Activated naive CD4-positive, alpha-beta T cell treated with anti-CD3 and anti-CD28 coated beads for 36 hours (primary cell): ENCODE measurements at regions not wholly inside any gene's neighbourhood (a gene's known extent, or its start where the extent isn't known, plus 50 kb on each side); places are given as distances from the start of the nearest gene placed in this dataset.
"Not testable (repeated sequence)": the region's sequence is repeated elsewhere in the genome, so short reads cannot be mapped to it uniquely, and the experiment has no call there.

ENCODE experiments used
- CTCF ChIA-PET: fragments of 350-600 bp; sonication (Branson Sonifier 250); formaldehyde crosslinking; loops from one replicate; lab custom pipeline; 2021; ENCODE audit warnings: antibody characterized with exemption; lab: Charles Lee
- DNase-seq: peaks from one replicate; pipeline ENCODE4 v3.0.0-alpha.2; 2020
- H3K27ac Mint-ChIP-seq: one replicate; pipeline ENCODE4 v1.8.0; 2021; ENCODE audit warnings: mild to moderate bottlenecking, mixed read lengths
- H3K27me3 Mint-ChIP-seq: one replicate; pipeline ENCODE4 v1.8.0; 2021; ENCODE audit warnings: low read depth, mixed read lengths
- H3K36me3 Mint-ChIP-seq: one replicate; pipeline ENCODE4 v1.8.0; 2021; ENCODE audit warnings: low read depth, mixed read lengths
- H3K4me1 Mint-ChIP-seq: one replicate; pipeline ENCODE4 v1.8.0; 2021; ENCODE audit warnings: low read depth, mixed read lengths
- H3K4me3 Mint-ChIP-seq: one replicate; pipeline ENCODE4 v1.8.0; 2021; ENCODE audit warnings: mild to moderate bottlenecking, moderate library complexity, mixed read lengths
- H3K9me3 Mint-ChIP-seq: one replicate; pipeline ENCODE4 v1.8.0; 2021; ENCODE audit warnings: mixed read lengths
- intact Hi-C: fragments of 100-400 bp; cut with micrococcal nuclease; formaldehyde crosslinking; loops from one replicate; pipeline ENCODE4 v1.15.1; 2023

DNA sequence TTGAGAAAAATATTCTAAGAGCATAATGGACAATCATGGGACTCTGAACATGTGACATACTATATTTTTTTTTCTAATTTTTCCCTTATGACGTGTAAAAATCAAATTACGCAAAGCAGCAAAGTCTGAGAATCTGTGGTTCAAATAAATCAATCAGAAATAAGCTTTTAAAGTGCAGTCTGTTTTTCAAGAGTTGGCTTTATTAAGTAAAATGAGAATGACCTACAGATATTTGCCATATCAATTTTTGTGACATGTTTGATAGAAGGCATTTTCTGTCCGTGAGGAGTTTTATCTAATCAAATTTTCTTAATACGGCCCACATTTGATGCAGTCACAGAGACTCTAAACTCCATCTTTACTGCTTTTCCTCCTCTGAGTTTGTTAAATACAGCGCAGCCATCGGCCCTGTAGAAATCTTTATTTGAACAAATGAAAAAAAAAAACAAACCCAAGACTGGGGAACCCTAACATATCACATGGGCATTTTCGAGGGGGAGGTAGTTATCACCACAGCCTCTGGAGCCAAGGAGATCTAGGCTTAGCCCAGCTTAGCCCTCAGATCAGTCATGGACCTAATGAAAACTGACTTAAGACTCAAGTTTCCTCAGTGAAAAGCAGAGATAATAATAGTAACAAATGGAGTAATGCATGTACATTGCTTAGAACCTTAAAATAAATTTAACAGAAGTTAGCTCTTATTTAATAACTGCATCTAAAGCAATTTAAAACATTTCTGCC lies 263.6 kb upstream of the C9orf72 start:
- H3K27me3 Mint-ChIP-seq = peaks cover 6% of the 10 kb centered on the region
- no peaks in the 10 kb centered on the region for H3K4me1 Mint-ChIP-seq
- no peak overlapping the region for H3K27ac Mint-ChIP-seq
- DNase-seq = no peak
- no peaks in the 10 kb centered on the region for H3K36me3 Mint-ChIP-seq
- CTCF ChIA-PET = no interaction called here
- intact Hi-C loops = no loop called here
- no peak overlapping the region for H3K4me3 Mint-ChIP-seq
- H3K9me3 Mint-ChIP-seq = no peaks in the 10 kb centered on the region

- no peaks in the 10 kb centered on the region for H3K9me3 Mint-ChIP-seq
- no peak for DNase-seq
- CTCF ChIA-PET = no interaction called here
- H3K4me1 Mint-ChIP-seq = no peaks in the 10 kb centered on the region
- H3K4me3 Mint-ChIP-seq = no peak overlapping the region
- no peak overlapping the region for H3K27ac Mint-ChIP-seq
- H3K36me3 Mint-ChIP-seq = no peaks in the 10 kb centered on the region
- peaks cover 6% of the 10 kb centered on the region for H3K27me3 Mint-ChIP-seq
- intact Hi-C loops = no loop called here
Observed at GRCh38 chr9:27838876-27839275, 265.6 kb upstream of the C9orf72 start.

DNA sequence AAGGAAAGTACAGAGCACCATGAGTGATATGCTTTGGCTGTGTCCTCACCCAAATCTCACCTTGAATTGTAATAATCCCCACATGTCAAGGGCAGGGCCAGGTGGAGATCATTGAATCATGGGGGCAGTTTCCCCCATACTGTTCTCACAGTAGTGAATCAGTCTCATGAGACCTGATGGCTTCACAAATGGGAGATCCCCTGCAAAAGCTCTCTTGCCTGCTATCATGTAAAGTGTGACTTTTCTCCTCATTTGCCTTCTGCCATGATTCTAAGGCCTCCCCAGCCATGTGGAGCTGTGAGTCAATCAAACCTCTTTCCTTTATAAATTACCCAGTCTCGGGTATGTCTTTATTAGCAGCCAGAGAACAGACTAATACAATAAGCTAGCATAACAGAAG lies 266.5 kb upstream of the C9orf72 start:
- H3K4me3 Mint-ChIP-seq, intact Hi-C loops, H3K27ac Mint-ChIP-seq, CTCF ChIA-PET, H3K27me3 Mint-ChIP-seq, DNase-seq, H3K9me3 Mint-ChIP-seq, H3K36me3 Mint-ChIP-seq, H3K4me1 Mint-ChIP-seq: not testable (repeated sequence)

GRCh38 chr9:27844797-27845196 lies 271.5 kb upstream of the C9orf72 start:
- Mint-ChIP-seq H3K27ac (no peak overlapping the region), H3K4me1 (no peaks in the 10 kb centered on the region), H3K4me3 (no peak overlapping the region), H3K27me3 (no peaks in the 10 kb centered on the region), H3K36me3 (no peaks in the 10 kb centered on the region), H3K9me3 (peaks cover 2% of the 10 kb centered on the region)
- no peak for DNase-seq
- CTCF ChIA-PET = interaction anchor here (0.5 kb wide), 1 partner anchor 139 kb away, joined by 4 read pairs; no protein-coding TSS in a partner anchor
- intact Hi-C loops = no loop called here

DNA sequence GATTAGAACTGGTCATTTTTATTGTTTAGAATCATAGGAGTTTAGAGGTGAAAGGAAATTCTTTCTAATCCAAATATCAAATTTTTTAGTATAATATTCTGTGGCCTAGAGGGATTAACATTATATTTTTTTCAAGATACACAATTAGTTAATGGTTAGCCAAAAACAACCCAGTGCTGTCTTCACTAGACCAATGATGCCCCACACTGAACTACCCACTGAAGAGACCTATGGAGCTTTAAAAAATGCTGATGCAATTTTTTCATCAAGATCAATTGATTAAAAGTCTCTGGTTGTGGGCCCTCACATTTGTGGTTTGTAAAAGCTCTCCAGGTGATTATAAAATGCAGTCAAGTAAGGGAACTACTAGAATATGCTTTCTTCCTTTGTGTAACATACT lies 274.1 kb upstream of the C9orf72 start:
- intact Hi-C loops = no loop called here
- H3K4me3 Mint-ChIP-seq = no peak overlapping the region
- DNase-seq = no peak

DNA sequence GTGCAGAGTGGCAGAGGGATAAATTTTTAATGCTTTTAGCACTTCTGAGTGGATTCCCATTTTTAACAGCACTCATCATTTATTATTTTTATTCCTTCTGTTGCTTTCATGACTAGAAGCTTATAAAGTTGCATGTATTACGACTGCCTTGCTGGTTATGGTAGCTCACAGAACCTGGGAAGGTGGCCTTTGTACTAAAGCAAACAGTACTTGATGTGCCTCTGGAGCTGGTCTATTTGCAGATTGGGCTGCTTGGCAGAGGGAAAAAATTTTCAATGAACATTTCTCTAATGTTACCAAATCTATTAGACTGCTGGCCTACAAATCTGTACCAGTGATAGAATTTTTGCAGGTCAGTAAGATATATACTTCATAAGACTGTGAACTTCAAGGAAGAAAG lies 274.5 kb upstream of the C9orf72 start:
- H3K4me3 Mint-ChIP-seq = no peak overlapping the region
- H3K27ac Mint-ChIP-seq = no peak overlapping the region

More for the DNA sequence above, 274.1 kb upstream of the C9orf72 start:
- Mint-ChIP-seq H3K9me3 (peaks cover 2% of the 10 kb centered on the region), H3K27ac (no peak overlapping the region), H3K36me3 (no peaks in the 10 kb centered on the region), H3K4me1 (no peaks in the 10 kb centered on the region), H3K27me3 (no peaks in the 10 kb centered on the region)
- CTCF ChIA-PET = no interaction called here

GRCh38 chr9:27848315-27848714 lies 275.0 kb upstream of the C9orf72 start:
- no peaks in the 10 kb centered on the region for H3K4me1 Mint-ChIP-seq
- no peaks in the 10 kb centered on the region for H3K36me3 Mint-ChIP-seq
- DNase-seq = no peak
- H3K9me3 Mint-ChIP-seq = peaks cover 2% of the 10 kb centered on the region
- CTCF ChIA-PET = no interaction called here
- intact Hi-C loops = no loop called here
- H3K4me3 Mint-ChIP-seq = no peak overlapping the region
- no peaks in the 10 kb centered on the region for H3K27me3 Mint-ChIP-seq
- no peak overlapping the region for H3K27ac Mint-ChIP-seq

More for the DNA sequence above, 274.5 kb upstream of the C9orf72 start:
- Mint-ChIP-seq H3K4me1 (no peaks in the 10 kb centered on the region), H3K27me3 (no peaks in the 10 kb centered on the region), H3K9me3 (peaks cover 2% of the 10 kb centered on the region), H3K36me3 (no peaks in the 10 kb centered on the region)
- CTCF ChIA-PET = no interaction called here
- intact Hi-C loops = no loop called here
- no peak for DNase-seq

- H3K4me1 Mint-ChIP-seq = no peaks in the 10 kb centered on the region
- intact Hi-C loops = no loop called here
- H3K27ac Mint-ChIP-seq = no peak overlapping the region
- CTCF ChIA-PET = no interaction called here
- DNase-seq = no peak
- H3K27me3 Mint-ChIP-seq = no peaks in the 10 kb centered on the region
- H3K9me3 Mint-ChIP-seq = no peaks in the 10 kb centered on the region
- no peak overlapping the region for H3K4me3 Mint-ChIP-seq
- no peaks in the 10 kb centered on the region for H3K36me3 Mint-ChIP-seq
Observed at GRCh38 chr9:27851858-27852257, 278.6 kb upstream of the C9orf72 start.

GRCh38 chr9:27853529-27853928 lies 280.2 kb upstream of the C9orf72 start:
- H3K4me3 Mint-ChIP-seq = no peak overlapping the region
- CTCF ChIA-PET = no interaction called here
- H3K27me3 Mint-ChIP-seq = peaks cover 3% of the 10 kb centered on the region
- H3K27ac Mint-ChIP-seq = no peak overlapping the region
- H3K4me1 Mint-ChIP-seq = no peaks in the 10 kb centered on the region
- H3K9me3 Mint-ChIP-seq = no peaks in the 10 kb centered on the region
- H3K36me3 Mint-ChIP-seq = no peaks in the 10 kb centered on the region
- no peak for DNase-seq
- intact Hi-C loops = no loop called here

- CTCF ChIA-PET = no interaction called here
- Mint-ChIP-seq H3K4me3 (no peak overlapping the region), H3K27ac (no peak overlapping the region), H3K36me3 (no peaks in the 10 kb centered on the region), H3K9me3 (no peaks in the 10 kb centered on the region), H3K4me1 (no peaks in the 10 kb centered on the region), H3K27me3 (peaks cover 7% of the 10 kb centered on the region)
- intact Hi-C loops = no loop called here
- DNase-seq = no peak
Observed at GRCh38 chr9:27856054-27856453, 282.8 kb upstream of the C9orf72 start.

DNA sequence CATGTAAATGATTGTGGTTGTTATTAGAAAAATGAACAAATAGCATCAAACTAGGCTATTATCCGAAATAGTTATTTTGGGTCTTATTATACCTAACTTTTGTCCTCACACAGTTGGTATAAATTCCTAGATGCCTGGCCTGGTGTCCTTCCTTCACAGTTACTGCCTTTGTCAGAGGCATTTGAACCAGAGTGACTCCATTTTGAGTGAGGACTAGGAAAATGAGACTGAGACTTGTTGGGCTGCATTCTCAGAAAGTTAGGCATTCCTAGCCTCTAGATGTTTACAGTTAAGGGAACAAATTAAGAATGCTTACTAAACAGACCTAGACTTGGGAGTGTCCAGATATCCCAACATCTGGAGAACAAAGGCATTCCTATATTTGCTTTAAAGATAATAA lies 283.5 kb upstream of the C9orf72 start:
- DNase-seq = no peak
- Mint-ChIP-seq H3K9me3 (no peaks in the 10 kb centered on the region), H3K4me1 (no peaks in the 10 kb centered on the region), H3K4me3 (no peak overlapping the region), H3K27me3 (peaks cover 7% of the 10 kb centered on the region), H3K27ac (no peak overlapping the region), H3K36me3 (no peaks in the 10 kb centered on the region)
- CTCF ChIA-PET = no interaction called here
- intact Hi-C loops = no loop called here

GRCh38 chr9:27861887-27862286 lies 288.6 kb upstream of the C9orf72 start:
- intact Hi-C loops = no loop called here
- no peak for DNase-seq
- CTCF ChIA-PET = interaction anchor here (0.6 kb wide), 1 partner anchor 365 kb away, joined by 6 read pairs; no protein-coding TSS in a partner anchor
- Mint-ChIP-seq H3K9me3 (no peaks in the 10 kb centered on the region), H3K27ac (no peak overlapping the region), H3K27me3 (peaks cover 11% of the 10 kb centered on the region), H3K4me3 (no peak overlapping the region), H3K4me1 (no peaks in the 10 kb centered on the region), H3K36me3 (no peaks in the 10 kb centered on the region)

DNA sequence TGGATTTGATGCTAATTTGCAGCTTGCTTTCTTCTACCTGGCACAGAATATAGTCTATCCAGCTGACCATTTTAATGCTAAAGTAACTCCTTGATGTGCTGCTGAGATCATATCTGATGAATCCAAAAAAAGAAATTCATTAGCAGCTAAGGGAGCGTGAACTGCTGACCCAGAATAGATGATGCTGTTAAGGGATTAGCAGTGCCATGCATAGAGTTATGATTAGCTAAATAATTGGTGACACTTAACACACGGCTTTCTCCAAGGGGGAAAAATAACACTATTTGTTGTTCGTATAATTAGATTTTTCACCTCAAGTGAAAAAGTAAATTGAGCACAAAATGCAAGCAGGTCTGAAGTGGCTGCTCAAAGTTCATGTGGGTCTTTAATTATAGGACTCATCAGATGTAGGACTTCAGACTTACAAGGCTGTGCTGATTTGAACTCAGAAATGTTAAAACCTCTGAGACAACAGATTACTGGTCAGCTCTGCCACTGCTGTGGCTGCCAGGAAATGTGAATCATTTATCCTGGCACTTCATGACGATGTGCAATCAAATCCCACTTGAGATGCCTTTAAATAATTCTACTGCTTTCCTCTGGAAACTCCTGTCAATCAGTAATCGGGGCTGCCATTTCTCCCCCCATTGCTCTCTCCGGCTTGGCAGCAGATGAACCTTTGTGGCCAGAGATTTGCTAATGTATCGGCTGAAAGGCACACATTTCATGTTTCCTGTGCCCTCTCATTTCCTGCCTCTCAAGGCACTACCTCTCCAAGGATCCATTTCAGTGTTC lies 291.6 kb upstream of the C9orf72 start:
- Mint-ChIP-seq H3K4me3 (no peak overlapping the region), H3K27ac (no peak overlapping the region), H3K27me3 (peaks cover 6% of the 10 kb centered on the region), H3K9me3 (no peaks in the 10 kb centered on the region), H3K4me1 (no peaks in the 10 kb centered on the region), H3K36me3 (no peaks in the 10 kb centered on the region)
- no peak for DNase-seq
- CTCF ChIA-PET = interaction anchor here (0.6 kb wide), 1 partner anchor 25 kb away, joined by 3 read pairs; no protein-coding TSS in a partner anchor
- intact Hi-C loops = no loop called here
